IMR-90 (cell line): ENCODE measurements at regions not wholly inside any gene's neighbourhood (a gene's known extent, or its start where the extent isn't known, plus 50 kb on each side); places are given as distances from the start of the nearest gene placed in this dataset.

Experiments used
- ATAC-seq: fragments of 200-7000 bp; cut with Tn5 transposase; 2 replicates; pipeline ENCODE4 v1.9.1; 2020; ENCODE audit warnings: low read depth, mild to moderate bottlenecking, moderate library complexity
- BruUV-seq: library from RNA; stranded (reverse); fragments of 400-500 nt; replicated peaks from 2 replicates; lab custom pipeline; 2021; lab: Mats Ljungman, UMichigan
- CTCF ChIA-PET: fragments of 300-600 bp; formaldehyde crosslinking; extraction: SDS; loops from one replicate; lab custom pipeline; 2021; ENCODE audit warnings: antibody characterized with exemption; lab: Yijun Ruan, JAX
- POLR2A ChIA-PET: fragments of 300-600 bp; sonication (Branson Sonifier 250); formaldehyde crosslinking; loops from one replicate; lab custom pipeline; 2022; ENCODE audit warnings: antibody characterized with exemption; ENCODE audit not compliant: unreplicated experiment; lab: Charles Lee
- DNase-seq: peaks from one replicate; pipeline ENCODE4 v3.0.0; 2013
- H2AFZ ChIP-seq: replicated peaks from 2 replicates; pipeline ENCODE3; 2013; ENCODE audit warnings: low read length, mild to moderate bottlenecking; ENCODE audit not compliant: poor library complexity
- H2AK5ac ChIP-seq: 2 replicates; pipeline ENCODE4 v1.6.1; 2013; ENCODE audit warnings: low read depth, low read length, inconsistent platforms
- H2AK9ac ChIP-seq: replicated peaks from 2 replicates; pipeline ENCODE3; 2013; ENCODE audit warnings: mild to moderate bottlenecking, low read depth, low read length, moderate library complexity; ENCODE audit not compliant: poor library complexity
- H2BK120ac ChIP-seq: 2 replicates; pipeline ENCODE4 v1.6.1; 2013; ENCODE audit warnings: low read depth, low read length, inconsistent platforms
- H2BK15ac ChIP-seq: 3 replicates; pipeline ENCODE4 v1.6.1; 2013; ENCODE audit warnings: low read depth, low read length, inconsistent platforms
- H2BK20ac ChIP-seq: 2 replicates; pipeline ENCODE4 v1.6.1; 2013; ENCODE audit warnings: low read depth, mild to moderate bottlenecking, inconsistent platforms, low read length, moderate library complexity
- H2BK5ac ChIP-seq: 2 replicates; pipeline ENCODE4 v1.6.1; 2013; ENCODE audit warnings: mild to moderate bottlenecking, low read depth, low read length, inconsistent platforms; ENCODE audit not compliant: poor library complexity, severe bottlenecking
- H3K14ac ChIP-seq: replicated peaks from 2 replicates; pipeline ENCODE4 v1.6.1; 2013; ENCODE audit warnings: low read depth, low read length, inconsistent platforms
- H3K18ac ChIP-seq: 2 replicates; pipeline ENCODE4 v1.6.1; 2013; ENCODE audit warnings: low read depth, low read length, control low read depth
- H3K23ac ChIP-seq: 2 replicates; pipeline ENCODE4 v1.6.1; 2013; ENCODE audit warnings: low read depth, low read length, inconsistent platforms
- H3K27ac ChIP-seq: 2 replicates; pipeline ENCODE4 v1.5.1; 2013; ENCODE audit warnings: mild to moderate bottlenecking, control low read depth, low read length; ENCODE audit not compliant: insufficient read depth
- H3K27me3 ChIP-seq: 2 replicates; pipeline ENCODE4 v1.6.1; 2013; ENCODE audit warnings: low read length; ENCODE audit not compliant: control insufficient read depth, insufficient read depth
- H3K36me3 ChIP-seq: 2 replicates; pipeline ENCODE4 v1.6.1; 2013; ENCODE audit warnings: low read length, mixed read lengths; ENCODE audit not compliant: control insufficient read depth, insufficient read depth
- H3K4ac ChIP-seq: 2 replicates; pipeline ENCODE4 v1.6.1; 2013; ENCODE audit warnings: low read depth, low read length, inconsistent platforms
- H3K4me1 ChIP-seq: 2 replicates; pipeline ENCODE4 v1.6.1; 2013; ENCODE audit warnings: low read length, mixed read lengths; ENCODE audit not compliant: control insufficient read depth, insufficient read depth
- H3K4me2 ChIP-seq: 2 replicates; pipeline ENCODE4 v1.6.1; 2013; ENCODE audit warnings: low read depth, mild to moderate bottlenecking, control low read depth, low read length, moderate library complexity
- H3K4me3 ChIP-seq: 2 replicates; pipeline ENCODE4 v1.5.1; 2013; ENCODE audit warnings: low read depth, mild to moderate bottlenecking, control low read depth, low read length, moderate library complexity; ENCODE audit not compliant: insufficient read depth
- H3K56ac ChIP-seq: 2 replicates; pipeline ENCODE4 v1.6.1; 2013; ENCODE audit warnings: low read length, inconsistent platforms; ENCODE audit not compliant: insufficient read depth; ENCODE audit errors: extremely low read depth
- H3K79me1 ChIP-seq, 2 experiments: 2 replicates each; pipeline ENCODE4 v1.6.1; 2013; ENCODE audit warnings: low read length in 2 of 2, inconsistent platforms in 1 of 2, low read depth in 1 of 2
- H3K9ac ChIP-seq: 2 replicates; pipeline ENCODE4 v1.6.1; 2013; ENCODE audit warnings: low read depth, low read length, control low read depth
- H3K9me1 ChIP-seq: 2 replicates; pipeline ENCODE4 v1.6.1; 2013; ENCODE audit warnings: low read length, inconsistent platforms; ENCODE audit not compliant: insufficient read depth
- H3K9me3 ChIP-seq: 2 replicates; pipeline ENCODE4 v1.6.1; 2013; ENCODE audit warnings: low read length; ENCODE audit not compliant: control insufficient read depth, insufficient read depth
- H4K20me1 ChIP-seq: 2 replicates; pipeline ENCODE4 v1.6.1; 2013; ENCODE audit warnings: low read length, inconsistent platforms; ENCODE audit not compliant: insufficient read depth
- H4K5ac ChIP-seq: 2 replicates; pipeline ENCODE4 v1.6.1; 2013; ENCODE audit warnings: mild to moderate bottlenecking, low read depth, low read length, control low read depth
- H4K8ac ChIP-seq, 2 experiments: 2 replicates each; pipeline ENCODE4 v1.6.1; 2013; ENCODE audit warnings: low read depth in 2 of 2, low read length in 2 of 2, control low read depth in 1 of 2, inconsistent platforms in 1 of 2
- H4K91ac ChIP-seq: 2 replicates; pipeline ENCODE4 v1.6.1; 2013; ENCODE audit warnings: low read depth, low read length, inconsistent platforms; ENCODE audit not compliant: insufficient read depth
- BHLHE40 ChIP-seq: fragments of 150-350 bp; IDR thresholded peaks from 2 replicates; pipeline ENCODE4 v1.6.1; 2016; ENCODE audit warnings: mild to moderate bottlenecking, low read depth, low read length
- CTCF ChIP-seq: conservative IDR thresholded peaks from 2 replicates; pipeline ENCODE4 v1.5.1; 2012; ENCODE audit warnings: mild to moderate bottlenecking, low read depth, low read length, improper control_type of control experiment
- WGBS, 2 experiments: methylation state at CpG; one replicate each; pipeline versions ENCODE4 v1.1.5 to v1.1.7; 2013; ENCODE audit warnings: missing lambda C conversion rate in 2 of 2; ENCODE audit not compliant: insufficient read length in 1 of 2; ENCODE audit errors: extremely low coverage in 2 of 2; 5-methylcytosine and 5-hydroxymethylcytosine counted together
- dilution Hi-C: fragments of 300-500 bp; cut with HindIII; formaldehyde crosslinking; loops from one replicate; pipeline ENCODE4 v1.14.3; 2018; ENCODE audit warnings: low sequenced_read_pairs; ENCODE audit not compliant: unreplicated experiment
- in situ Hi-C: fragments of 300-500 bp; cut with MboI; formaldehyde crosslinking; loops from 3 replicates; pipeline ENCODE4 v1.14.3; 2019; ENCODE audit warnings: low sequenced_read_pairs, inconsistent platforms, mixed read lengths
- intact Hi-C: fragments of 100-400 bp; cut with micrococcal nuclease; formaldehyde crosslinking; loops from 2 replicates; pipeline ENCODE4 v1.10.0; 2022

- Histone ChIP-seq H3K4me2 (no peak overlapping the region), H4K5ac (no peak overlapping the region), H3K27ac (no peak overlapping the region), H2BK120ac (no peak overlapping the region), H3K9me1 (no peaks in the 10 kb centered on the region), H3K27me3 (no peaks in the 10 kb centered on the region), H2AFZ (no peak overlapping the region), H3K18ac (no peak overlapping the region), H3K56ac (no peak overlapping the region), H3K23ac (no peak overlapping the region), H3K79me1 (no peaks in the 10 kb centered on the region), H3K4ac (no peak overlapping the region), H2BK5ac (no peak overlapping the region), H2AK5ac (no peak overlapping the region), H4K20me1 (no peaks in the 10 kb centered on the region), H3K9me3 (peaks cover 16% of the 10 kb centered on the region), H3K9ac (no peak overlapping the region), H4K8ac (no peak overlapping the region), H3K4me1 (no peaks in the 10 kb centered on the region), H2BK20ac (no peak overlapping the region), H4K91ac (no peak overlapping the region), H3K4me3 (no peak overlapping the region), H3K36me3 (no peaks in the 10 kb centered on the region), H2BK15ac (no peak overlapping the region), H2AK9ac (no peak overlapping the region), H3K14ac (no peak overlapping the region)
- WGBS, 2 experiments = no CpG with 5 or more reads among the region's 3 CpGs
- no TSS peak for BruUV-seq
- DNase-seq (no peak), ATAC-seq (no peak)
- TF ChIP-seq BHLHE40 (no peak), CTCF (no peak)
- intact Hi-C loops (no loop called here), dilution Hi-C loops (no loop called here), in situ Hi-C loops (no loop called here)
- CTCF ChIA-PET = no interaction called here
- POLR2A ChIA-PET = no interaction called here
These were observed 248.4 kb downstream of the ASCL1 start for GRCh38 chr12:103205906-103206305.
